GM21737 (cell line): ENCODE measurements at regions not wholly inside any gene's neighbourhood (a gene's known extent, or its start where the extent isn't known, plus 50 kb on each side); places are given as distances from the start of the nearest gene placed in this dataset.

Source experiments
- ATAC-seq: cut with Tn5 transposase; IDR thresholded peaks from one replicate; pipeline ENCODE4 v1.9.1; 2021; ENCODE audit warnings: mild to moderate bottlenecking, moderate library complexity; ENCODE audit not compliant: unreplicated experiment

DNA sequence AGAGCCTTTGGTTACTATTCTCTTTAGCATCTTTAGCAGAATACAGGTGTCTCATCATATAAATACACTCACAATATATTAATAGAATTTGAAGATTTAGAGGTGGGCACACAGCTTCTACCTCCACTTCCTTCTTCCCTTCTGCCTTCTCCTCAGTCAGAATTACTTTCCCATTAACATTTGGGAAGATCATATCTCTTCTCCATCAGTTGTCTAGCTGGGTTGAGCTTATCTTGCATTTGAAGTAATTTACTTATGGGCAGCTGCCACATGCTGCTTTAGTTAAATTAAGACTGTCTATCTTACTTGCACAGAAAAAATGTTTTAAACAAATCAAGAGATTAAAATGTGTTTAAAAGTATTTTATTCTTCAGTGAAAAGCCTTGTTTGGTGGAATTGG is 110.1 kb upstream of the ASIC2 start:
- ATAC-seq: no peak

DNA sequence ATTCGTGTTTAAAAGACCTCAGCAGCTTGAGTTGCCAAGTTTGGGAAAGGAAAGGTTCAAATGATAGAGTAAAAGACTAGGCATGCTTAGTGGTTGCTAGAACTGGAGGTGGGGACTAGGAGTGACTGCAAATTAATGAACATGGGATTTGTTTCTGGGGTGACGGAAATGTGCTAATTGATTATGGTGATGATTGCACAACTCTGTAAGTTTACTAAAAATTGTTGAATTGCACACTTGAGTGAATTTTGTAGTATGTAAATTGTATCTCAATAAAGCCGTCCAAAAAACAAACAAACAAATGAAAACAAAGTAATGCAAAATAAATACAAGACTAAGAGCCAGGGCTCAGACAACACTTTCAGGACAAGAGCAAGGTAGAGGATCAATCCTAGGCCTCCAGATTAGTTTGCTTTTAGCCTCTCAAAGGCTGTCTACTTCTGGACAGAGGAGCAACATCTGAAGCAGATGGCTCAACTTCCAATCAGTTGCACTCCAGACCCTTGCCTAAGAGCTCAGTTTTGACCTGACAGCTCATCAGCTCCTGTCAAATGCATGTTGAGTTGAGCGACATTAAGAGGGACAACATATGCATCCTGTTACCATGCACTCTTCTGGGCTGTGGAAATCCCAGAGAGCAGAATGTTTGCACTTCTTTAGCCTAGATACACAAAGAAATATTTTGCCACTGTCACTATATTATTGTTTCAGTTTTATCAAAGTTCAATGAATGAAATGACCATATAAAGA is 111.2 kb upstream of the ASIC2 start:
- ATAC-seq: no peak

DNA sequence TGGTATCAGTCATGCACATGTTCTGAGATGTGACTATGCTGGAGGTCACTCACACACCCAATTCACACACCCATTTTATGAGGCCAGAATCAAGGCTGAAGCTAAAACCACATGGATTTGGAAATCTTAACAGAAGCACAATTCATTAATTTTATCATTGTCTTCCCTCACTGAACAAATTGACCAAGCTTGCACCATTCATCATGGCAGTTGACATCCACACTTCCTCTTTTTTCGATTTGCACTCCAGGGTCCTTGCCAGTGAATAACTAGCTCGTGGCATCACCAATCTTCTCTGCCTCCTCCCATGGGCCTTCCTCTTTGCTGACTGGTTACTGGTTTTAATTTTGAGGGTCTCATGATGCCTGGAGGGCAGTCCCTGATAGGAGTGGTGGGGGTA is 123.0 kb upstream of the ASIC2 start:
- no peak for ATAC-seq

DNA sequence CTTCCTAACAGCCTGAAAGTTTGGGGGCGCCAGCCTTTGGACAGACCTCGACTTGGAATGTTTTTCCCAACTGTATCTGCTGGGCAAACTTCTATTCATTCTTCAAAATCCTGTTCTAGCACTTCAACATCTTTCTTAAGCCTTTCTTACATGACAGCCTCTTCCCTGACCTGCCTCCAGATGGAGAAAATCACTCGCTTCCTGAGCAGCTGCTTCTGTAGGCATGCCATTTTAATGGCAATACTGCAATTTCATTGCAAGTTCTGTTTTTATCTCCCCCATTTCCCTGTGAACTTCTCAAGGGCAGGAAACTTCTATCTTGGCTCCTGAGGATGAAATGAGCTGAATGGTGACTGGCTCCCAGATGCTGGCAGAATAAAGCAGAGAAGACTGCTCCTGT is 128.8 kb upstream of the ASIC2 start:
- ATAC-seq: no peak

DNA sequence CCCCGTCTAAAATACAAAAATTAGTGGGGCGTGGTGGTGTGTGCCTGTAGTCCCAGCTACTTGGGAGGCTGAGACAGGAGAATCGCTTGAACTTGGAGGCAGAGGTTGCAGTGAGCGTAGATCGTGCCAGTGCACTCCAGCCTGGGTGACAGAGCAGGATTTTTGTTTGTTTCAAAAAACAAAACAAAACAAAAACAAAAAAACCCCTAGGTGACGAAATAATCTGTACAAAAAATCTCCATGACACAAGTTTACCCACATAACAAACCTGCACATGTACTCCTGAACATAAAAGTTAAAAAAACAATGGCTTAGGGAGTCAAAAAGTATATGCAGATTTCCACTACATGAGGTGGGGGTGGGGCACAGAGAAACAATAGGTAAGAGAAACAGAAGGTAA is 140.5 kb upstream of the ASIC2 start:
- no peak for ATAC-seq

DNA sequence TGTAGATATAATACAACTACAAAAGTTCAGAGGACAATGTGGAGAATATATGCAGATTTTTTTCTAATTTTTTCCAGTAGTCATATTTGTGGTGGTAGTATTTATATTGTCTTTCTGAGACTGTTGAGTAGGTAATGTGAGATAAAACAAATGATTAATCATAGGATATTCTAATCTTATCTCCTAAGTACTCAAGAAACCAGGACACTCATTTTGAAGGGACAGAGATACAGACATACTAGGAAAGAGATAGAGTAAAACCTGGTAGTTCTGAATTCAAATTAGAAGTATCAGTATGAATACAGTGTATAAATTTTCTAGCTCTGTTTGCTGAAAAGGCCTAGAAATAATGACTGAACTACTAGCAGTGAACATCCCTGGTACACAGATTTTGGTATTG is 141.7 kb upstream of the ASIC2 start:
- no peak for ATAC-seq

- ATAC-seq: no peak
These were observed 142.7 kb upstream of the ASIC2 start for GRCh38 chr17:33435721-33436301.

DNA sequence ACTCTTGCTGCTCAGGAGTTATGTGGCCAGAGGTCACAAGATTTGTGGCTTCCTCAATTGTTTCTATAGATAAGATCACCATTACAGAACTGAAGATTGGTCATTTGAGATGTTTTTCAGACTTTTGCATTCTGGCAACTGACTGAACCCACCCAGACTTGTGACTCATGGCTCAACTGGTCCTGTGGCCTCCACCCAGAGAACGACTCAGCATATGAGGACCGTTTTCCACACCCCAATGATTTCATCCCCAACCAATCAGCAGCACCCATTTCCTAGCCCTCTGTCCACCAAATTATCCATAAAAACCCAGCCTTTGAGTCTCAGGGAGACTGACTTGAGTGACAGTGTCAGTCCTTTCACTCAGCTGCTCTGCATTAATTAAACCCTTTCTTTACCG is 143.2 kb upstream of the ASIC2 start:
- no peak for ATAC-seq

DNA sequence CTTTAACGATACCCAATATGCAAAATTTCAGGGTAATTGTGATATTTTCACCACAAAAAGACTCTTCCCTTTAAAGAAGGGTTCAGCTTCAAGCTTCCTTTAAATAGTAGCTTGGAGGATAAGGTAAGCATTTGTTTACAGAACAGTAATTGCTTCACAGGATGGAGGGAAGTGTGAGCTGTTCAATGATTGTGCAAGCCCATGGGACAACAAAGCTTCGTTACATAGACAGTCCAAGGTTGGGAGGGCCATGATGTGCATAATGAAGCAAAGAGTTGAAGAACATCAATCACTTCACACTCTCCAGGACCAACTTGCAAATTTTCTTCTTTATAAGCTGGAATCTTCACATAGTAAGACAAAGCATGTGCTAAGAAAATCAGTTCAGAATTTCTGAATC is 145.0 kb upstream of the ASIC2 start:
- ATAC-seq: no peak

GRCh38 chr17:33438578-33438977 is 145.5 kb upstream of the ASIC2 start:
- ATAC-seq: no peak

- ATAC-seq: no peak
These were observed 149.2 kb upstream of the ASIC2 start for GRCh38 chr17:33442320-33442719.

DNA sequence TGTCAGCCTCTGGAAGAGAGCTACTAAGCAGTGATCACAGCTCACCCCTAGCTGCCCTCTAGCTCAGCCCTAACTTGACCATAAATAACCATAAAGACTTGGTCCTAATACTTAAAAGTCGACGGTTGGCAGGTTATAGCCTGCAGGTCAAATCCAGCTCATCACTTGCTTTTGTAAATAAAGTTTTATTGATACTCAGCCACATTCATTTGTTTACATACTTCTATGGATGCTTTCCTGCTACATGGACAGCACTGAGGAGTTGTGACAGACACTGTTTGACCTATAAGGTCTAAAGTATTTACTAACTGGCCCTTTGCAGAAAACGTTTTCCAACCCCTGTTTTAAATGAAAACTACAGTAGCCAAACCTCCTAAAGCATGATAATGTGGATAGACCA is 151.6 kb upstream of the ASIC2 start:
- no peak for ATAC-seq

GRCh38 chr17:33447090-33447489 is 154.0 kb upstream of the ASIC2 start:
- no peak for ATAC-seq

DNA sequence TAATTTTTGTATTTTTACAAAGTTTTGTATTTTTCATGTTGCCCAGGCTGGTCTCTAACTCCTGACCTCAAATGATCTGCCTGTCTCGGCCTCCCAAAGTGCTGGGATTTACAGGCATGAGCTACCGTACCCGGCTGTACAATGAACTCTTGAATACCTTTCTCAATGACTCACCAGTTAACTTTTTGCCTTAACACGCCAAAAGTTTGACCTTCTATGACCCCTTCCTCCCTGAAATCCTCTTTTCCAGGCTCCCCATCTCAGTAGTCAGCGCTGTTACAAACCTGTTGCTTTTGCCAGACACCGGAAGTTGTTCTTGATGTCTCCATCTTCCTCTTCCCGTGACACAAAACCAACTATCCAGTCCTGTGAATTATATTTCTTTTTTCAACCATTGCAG is 158.1 kb upstream of the ASIC2 start:
- ATAC-seq: no peak

DNA sequence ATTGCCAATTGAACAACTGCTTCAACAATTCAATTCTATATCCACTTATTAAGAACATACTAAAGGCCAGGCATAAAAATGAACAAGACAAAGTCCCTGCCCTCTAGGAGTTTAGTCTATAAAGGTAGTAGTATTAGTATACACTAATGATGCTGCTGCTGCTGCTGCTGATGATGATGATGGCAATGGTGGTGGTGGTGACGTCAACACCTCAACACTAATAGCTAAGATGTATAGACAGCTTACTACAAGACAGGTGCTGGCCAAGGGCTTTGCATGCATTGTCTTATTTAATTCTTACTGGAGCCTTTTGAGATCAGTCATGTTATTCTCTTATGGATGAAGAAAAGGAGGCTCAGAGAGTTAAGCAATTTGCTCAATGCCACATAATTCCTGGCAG is 164.4 kb upstream of the ASIC2 start:
- ATAC-seq: no peak

- ATAC-seq: no peak
These were observed 166.2 kb upstream of the ASIC2 start for GRCh38 chr17:33459078-33459940.

GRCh38 chr17:33460781-33461450 is 167.8 kb upstream of the ASIC2 start:
- ATAC-seq: no peak

DNA sequence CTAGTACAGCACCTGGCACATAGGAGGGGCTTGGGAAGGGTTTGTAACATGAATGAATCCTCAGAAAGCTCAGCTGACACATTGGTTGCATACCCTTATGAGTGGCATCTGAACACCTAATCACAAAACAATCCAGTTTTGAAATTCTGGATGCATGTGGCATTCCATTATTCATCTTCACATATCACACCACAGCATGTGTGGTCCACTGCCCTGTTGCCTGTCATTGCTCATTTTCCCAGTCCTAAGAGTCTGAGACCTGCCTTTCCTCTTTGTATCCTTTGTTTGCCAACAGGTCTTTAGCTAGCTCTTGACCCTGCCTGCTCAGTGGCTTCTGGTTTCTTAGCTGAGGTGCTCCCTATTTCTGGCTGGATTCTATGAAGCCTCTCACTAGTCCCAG is 170.8 kb upstream of the ASIC2 start:
- ATAC-seq: no peak

GRCh38 chr17:33464669-33465280 is 171.7 kb upstream of the ASIC2 start:
- no peak for ATAC-seq

DNA sequence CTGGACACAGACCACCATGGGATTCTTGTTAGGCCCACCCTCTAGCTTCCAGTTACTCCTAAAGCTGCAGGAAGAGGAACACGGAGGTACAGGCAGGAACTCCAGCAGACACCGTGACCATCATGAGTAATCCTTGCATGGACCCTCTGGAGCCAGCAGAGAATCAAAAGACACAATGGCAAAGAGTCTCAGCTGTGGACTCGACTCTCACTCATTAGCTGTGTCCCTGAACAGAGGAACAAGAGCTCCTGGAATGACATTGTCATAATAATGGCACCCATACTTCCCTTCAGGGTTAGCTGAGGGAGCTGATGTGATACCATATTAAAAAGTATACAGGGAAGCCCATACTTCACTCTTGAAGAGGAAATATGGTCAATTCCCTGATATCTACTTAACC is 176.3 kb upstream of the ASIC2 start:
- no peak for ATAC-seq

DNA sequence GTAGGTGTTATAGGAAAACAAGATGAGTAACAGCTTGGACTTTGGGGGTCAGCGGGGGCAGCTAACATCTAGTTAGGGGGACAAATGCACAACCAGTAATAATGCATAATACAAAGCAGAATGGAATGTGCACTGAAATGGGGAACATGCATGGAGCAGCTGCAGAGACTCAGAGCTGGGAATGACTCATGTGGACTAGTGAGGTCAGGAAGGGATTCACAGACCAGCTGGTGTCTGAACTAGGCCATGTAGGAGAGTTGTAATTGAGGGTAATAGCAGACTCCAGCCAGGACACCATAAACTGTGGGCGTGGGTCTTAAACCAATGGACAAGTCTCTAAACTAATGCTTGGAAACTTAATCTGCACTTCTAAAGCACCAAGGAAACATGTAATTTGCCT is 176.8 kb upstream of the ASIC2 start:
- ATAC-seq: no peak
